Stimulated activated naive B cell treated with anti-CD40 and anti-IgM and Interleukin-4, amounts not matched to agents 10 μg/mL and 1 μg/mL and 100 μg/mL, for 72 hours (primary cell): ENCODE measurements at regions not wholly inside any gene's neighbourhood (a gene's known extent, or its start where the extent isn't known, plus 50 kb on each side); places are given as distances from the start of the nearest gene placed in this dataset.

Source experiments
- ATAC-seq, 2 donors: fragments of 150-1000 bp; cut with Tn5 transposase; replicated peaks; 2 replicates each; pipeline ENCODE4 v1.10.0; 2021; ENCODE audit warnings: moderate library complexity in 1 of 2
- DNase-seq: peaks from one replicate; pipeline ENCODE4 v3.0.0; 2021
- H3K27ac Mint-ChIP-seq: one replicate; pipeline ENCODE4 v1.8.0; 2022; ENCODE audit warnings: mild to moderate bottlenecking, mixed read lengths
- H3K27me3 Mint-ChIP-seq, 2 donors: one replicate each; pipeline ENCODE4 v1.8.0; 2022; ENCODE audit warnings: mixed read lengths in 2 of 2
- H3K36me3 Mint-ChIP-seq, 2 donors: one replicate each; pipeline ENCODE4 v1.8.0; 2022; ENCODE audit warnings: mixed read lengths in 2 of 2, mild to moderate bottlenecking in 1 of 2
- H3K4me1 Mint-ChIP-seq, 2 donors: one replicate each; pipeline ENCODE4 v1.8.0; 2022; ENCODE audit warnings: mixed read lengths in 2 of 2, mild to moderate bottlenecking in 1 of 2
- H3K4me3 Mint-ChIP-seq, 2 donors: one replicate each; pipeline ENCODE4 v1.8.0; 2022; ENCODE audit warnings: mild to moderate bottlenecking in 2 of 2, mixed read lengths in 2 of 2, moderate library complexity in 1 of 2
- H3K9me3 Mint-ChIP-seq, 2 donors: one replicate each; pipeline ENCODE4 v1.8.0; 2022; ENCODE audit warnings: mixed read lengths in 2 of 2, mild to moderate bottlenecking in 1 of 2

- DNase-seq (no peak), ATAC-seq (no peak)
- Mint-ChIP-seq H3K27ac (no peak overlapping the region), H3K4me3 (no peak overlapping the region), H3K9me3 (peaks cover 0 to 9% of the 10 kb centered on the region in 2 donors), H3K36me3 (no peaks in the 10 kb centered on the region), H3K27me3 (peaks cover 0 to 5% of the 10 kb centered on the region in 2 donors), H3K4me1 (no peaks in the 10 kb centered on the region)
These were observed 232.6 kb upstream of the IRX3 start for GRCh38 chr16:54519161-54519695.

DNA sequence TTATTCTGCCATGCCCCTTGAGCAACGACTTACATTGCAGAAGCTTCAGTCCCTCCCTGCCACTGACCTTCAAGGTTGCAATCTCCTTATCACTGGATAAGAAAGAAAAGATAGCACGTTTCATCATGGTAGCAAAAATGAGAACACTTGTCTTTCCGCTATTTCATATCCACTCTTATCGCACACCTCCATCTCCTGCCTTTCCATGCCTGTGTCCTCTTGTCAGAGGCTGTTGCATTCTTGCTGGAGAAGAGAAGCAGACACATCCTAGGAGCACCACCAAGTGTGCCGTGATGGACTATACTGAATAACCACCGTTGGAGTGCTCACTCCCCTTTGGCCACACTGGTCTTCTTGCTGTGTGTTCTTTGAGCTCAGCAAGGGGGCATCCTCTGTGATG lies 230.6 kb upstream of the IRX3 start:
- Mint-ChIP-seq H3K36me3 (no peaks in the 10 kb centered on the region), H3K27ac (no peak overlapping the region), H3K4me1 (no peaks in the 10 kb centered on the region), H3K4me3 (no peak overlapping the region), H3K27me3 (peaks cover 0 to 7% of the 10 kb centered on the region in 2 donors), H3K9me3 (peaks cover 0 to 9% of the 10 kb centered on the region in 2 donors)
- DNase-seq, result no peak
- no peak for ATAC-seq

GRCh38 chr16:54512467-54512995 lies 225.9 kb upstream of the IRX3 start:
- Mint-ChIP-seq H3K4me3 (no peak overlapping the region), H3K27me3 (peaks cover 0 to 16% of the 10 kb centered on the region in 2 donors), H3K9me3 (peaks cover 0 to 5% of the 10 kb centered on the region in 2 donors), H3K27ac (no peak overlapping the region), H3K4me1 (no peaks in the 10 kb centered on the region), H3K36me3 (no peaks in the 10 kb centered on the region)
- ATAC-seq, result no peak
- DNase-seq, result no peak

DNA sequence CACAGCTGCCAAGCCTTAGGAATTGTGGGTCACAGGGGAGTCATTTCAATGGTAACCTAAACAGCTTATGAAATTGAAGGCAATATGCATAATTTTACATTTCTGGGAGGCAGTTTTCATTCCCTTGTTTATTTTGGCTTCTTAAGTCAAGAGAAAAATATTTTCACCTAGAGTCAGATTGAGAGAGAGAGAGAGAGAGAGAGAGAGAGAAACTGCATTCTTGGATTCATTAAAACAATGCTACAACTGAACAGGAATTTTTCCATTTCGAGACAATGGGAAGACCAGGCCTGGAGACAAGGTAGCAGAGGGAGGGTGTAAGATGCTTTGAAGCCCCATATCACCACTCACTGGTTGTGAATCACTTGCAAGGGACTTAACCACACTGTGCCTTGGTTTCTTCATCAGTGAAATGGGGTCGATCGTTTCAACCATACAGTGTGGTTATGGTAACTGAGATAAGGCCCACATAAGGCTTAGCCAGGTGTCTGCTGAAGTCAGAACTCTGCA lies 224.7 kb upstream of the IRX3 start:
- ATAC-seq (no peak), DNase-seq (no peak)
- Mint-ChIP-seq H3K27me3 (peaks cover 0 to 16% of the 10 kb centered on the region in 2 donors), H3K27ac (no peak overlapping the region), H3K4me1 (no peaks in the 10 kb centered on the region), H3K4me3 (no peak overlapping the region), H3K36me3 (no peaks in the 10 kb centered on the region), H3K9me3 (peaks cover 0 to 2% of the 10 kb centered on the region in 2 donors)

GRCh38 chr16:54510685-54511221 lies 224.2 kb upstream of the IRX3 start:
- no peaks in the 10 kb centered on the region for H3K4me1 Mint-ChIP-seq
- peaks cover 0 to 16% of the 10 kb centered on the region in 2 donors for H3K27me3 Mint-ChIP-seq
- ATAC-seq (no peak), DNase-seq (no peak)
- H3K27ac Mint-ChIP-seq, result no peak overlapping the region
- no peaks in the 10 kb centered on the region for H3K36me3 Mint-ChIP-seq
- H3K9me3 Mint-ChIP-seq, result peaks cover 0 to 2% of the 10 kb centered on the region in 2 donors
- H3K4me3 Mint-ChIP-seq, result no peak overlapping the region

- H3K4me3 Mint-ChIP-seq, result no peak overlapping the region
- no peaks in the 10 kb centered on the region for H3K36me3 Mint-ChIP-seq
- peaks cover 0 to 27% of the 10 kb centered on the region in 2 donors for H3K27me3 Mint-ChIP-seq
- DNase-seq (no peak), ATAC-seq (no peak)
- H3K27ac Mint-ChIP-seq, result no peak overlapping the region
- H3K9me3 Mint-ChIP-seq, result no peaks in the 10 kb centered on the region
- no peaks in the 10 kb centered on the region for H3K4me1 Mint-ChIP-seq
These were observed 222.9 kb upstream of the IRX3 start for GRCh38 chr16:54509456-54509855.

DNA sequence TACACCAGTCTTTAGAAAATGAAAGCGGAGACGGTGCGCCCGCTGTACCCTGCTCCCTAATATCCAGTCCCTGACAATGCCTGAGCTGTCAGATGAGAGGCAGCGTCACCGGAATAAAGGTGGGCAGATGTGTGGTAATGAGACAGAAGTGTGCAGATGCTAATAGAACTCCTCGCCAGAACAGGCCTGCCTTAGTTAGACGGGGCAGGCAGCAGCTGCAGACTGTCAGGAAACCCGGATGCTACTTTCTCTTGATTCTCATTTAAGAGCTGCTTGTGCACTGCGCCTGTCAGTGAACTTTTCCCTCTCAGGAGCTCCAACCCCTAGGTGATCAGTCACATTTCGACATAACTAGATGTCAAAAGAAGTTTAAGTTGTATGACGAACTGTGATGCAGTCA lies 221.8 kb upstream of the IRX3 start:
- Mint-ChIP-seq H3K36me3 (no peaks in the 10 kb centered on the region), H3K4me3 (no peak overlapping the region), H3K9me3 (no peaks in the 10 kb centered on the region), H3K27me3 (peaks cover 0 to 27% of the 10 kb centered on the region in 2 donors), H3K27ac (no peak overlapping the region), H3K4me1 (no peaks in the 10 kb centered on the region)
- no peak for DNase-seq
- no peak for ATAC-seq

DNA sequence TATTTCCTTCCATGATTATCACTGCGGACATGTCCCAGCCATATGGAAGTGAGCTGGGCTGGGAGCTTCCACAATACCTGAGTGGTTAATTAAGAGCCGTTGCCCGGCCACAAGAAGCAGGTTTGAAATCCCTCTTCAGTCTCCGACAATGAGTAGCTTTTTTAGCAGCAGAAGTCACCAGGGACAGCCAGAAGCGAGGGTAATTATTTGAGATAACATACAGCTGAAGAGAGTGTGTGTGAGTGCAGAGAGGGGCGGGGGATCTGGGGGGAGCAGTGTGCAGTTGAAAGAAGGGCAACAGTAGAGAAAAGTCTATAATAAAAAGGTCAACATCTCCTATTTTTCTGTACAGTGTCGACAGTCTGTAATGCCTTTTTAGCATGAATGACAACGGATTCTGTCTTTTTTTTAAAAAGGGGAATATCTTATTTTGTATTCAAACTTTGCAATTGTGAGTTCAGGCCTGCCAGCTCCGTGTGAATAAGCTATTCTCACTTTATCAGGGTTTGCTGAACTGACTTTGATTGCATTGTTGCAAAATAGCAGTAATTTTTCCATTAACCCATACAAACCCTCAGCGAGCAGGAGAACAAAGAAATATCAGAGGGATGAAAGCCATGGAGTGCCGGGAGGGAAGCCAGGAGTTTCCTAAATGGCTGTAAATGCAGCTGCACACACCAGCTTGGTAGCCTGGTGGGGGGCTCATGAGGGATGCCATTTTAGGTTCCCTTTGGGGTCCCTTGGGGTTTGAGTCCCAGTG lies 220.3 kb upstream of the IRX3 start:
- no peak for DNase-seq
- no peaks in the 10 kb centered on the region for H3K36me3 Mint-ChIP-seq

DNA sequence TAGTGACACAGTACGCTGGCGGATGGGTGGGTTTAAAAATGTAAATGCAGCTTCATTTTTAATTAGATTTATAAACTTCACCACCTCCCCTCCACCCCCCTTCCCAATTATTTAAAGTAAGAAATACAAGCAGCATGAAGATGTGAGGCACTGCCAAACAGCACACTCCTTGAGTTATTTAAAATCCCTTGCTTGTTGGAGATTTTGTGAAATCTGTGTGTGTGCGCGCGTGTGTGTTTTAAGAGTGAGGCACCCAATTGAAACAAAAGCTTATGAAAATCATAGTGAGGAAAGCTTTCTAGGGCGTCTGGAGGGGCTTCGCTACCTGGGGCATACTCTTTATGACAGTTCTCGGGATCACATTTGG lies 219.6 kb upstream of the IRX3 start:
- Mint-ChIP-seq H3K4me1 (no peaks in the 10 kb centered on the region), H3K36me3 (no peaks in the 10 kb centered on the region), H3K9me3 (peaks cover 0 to 1% of the 10 kb centered on the region in 2 donors), H3K27ac (no peak overlapping the region), H3K4me3 (no peak overlapping the region), H3K27me3 (peaks cover 0 to 20% of the 10 kb centered on the region in 2 donors)
- DNase-seq, result no peak
- no peak for ATAC-seq

More for the DNA sequence above, 220.3 kb upstream of the IRX3 start:
- Mint-ChIP-seq H3K27me3 (peaks cover 0 to 20% of the 10 kb centered on the region in 2 donors), H3K4me3 (no peak overlapping the region), H3K4me1 (no peaks in the 10 kb centered on the region), H3K27ac (no peak overlapping the region), H3K9me3 (peaks cover 0 to 1% of the 10 kb centered on the region in 2 donors)
- no peak for ATAC-seq

GRCh38 chr16:54505549-54506213 lies 219.1 kb upstream of the IRX3 start:
- no peak for ATAC-seq
- no peak for DNase-seq
- no peak overlapping the region for H3K27ac Mint-ChIP-seq
- peaks cover 0 to 3% of the 10 kb centered on the region in 2 donors for H3K9me3 Mint-ChIP-seq
- H3K27me3 Mint-ChIP-seq, result peaks cover 0 to 20% of the 10 kb centered on the region in 2 donors
- H3K4me3 Mint-ChIP-seq, result no peak overlapping the region
- no peaks in the 10 kb centered on the region for H3K36me3 Mint-ChIP-seq
- no peaks in the 10 kb centered on the region for H3K4me1 Mint-ChIP-seq

- Mint-ChIP-seq H3K4me3 (no peak overlapping the region), H3K27me3 (peaks cover 0 to 18% of the 10 kb centered on the region in 2 donors), H3K27ac (no peak overlapping the region), H3K36me3 (no peaks in the 10 kb centered on the region), H3K9me3 (peaks cover 0 to 6% of the 10 kb centered on the region in 2 donors), H3K4me1 (no peaks in the 10 kb centered on the region)
- ATAC-seq (no peak), DNase-seq (no peak)
These were observed 217.8 kb upstream of the IRX3 start for GRCh38 chr16:54504372-54504771.

DNA sequence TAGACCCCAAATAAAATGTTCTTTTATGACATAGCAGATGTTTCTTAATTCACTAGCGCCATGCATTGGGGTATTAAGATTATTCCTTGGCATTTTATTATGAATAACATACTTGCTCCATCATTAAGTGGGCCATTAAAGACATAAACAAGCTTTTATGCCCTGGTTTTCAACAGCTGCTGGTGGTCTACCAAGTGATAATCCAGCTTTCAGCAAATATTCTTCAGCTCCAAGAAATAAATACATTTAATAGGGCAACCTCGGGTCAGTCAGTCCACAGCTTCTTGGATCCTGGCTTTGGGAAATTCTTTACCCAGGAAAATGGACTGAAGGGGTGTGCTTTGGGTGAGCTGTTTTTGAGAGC lies 217.3 kb upstream of the IRX3 start:
- no peaks in the 10 kb centered on the region for H3K4me1 Mint-ChIP-seq
- DNase-seq, result no peak

DNA sequence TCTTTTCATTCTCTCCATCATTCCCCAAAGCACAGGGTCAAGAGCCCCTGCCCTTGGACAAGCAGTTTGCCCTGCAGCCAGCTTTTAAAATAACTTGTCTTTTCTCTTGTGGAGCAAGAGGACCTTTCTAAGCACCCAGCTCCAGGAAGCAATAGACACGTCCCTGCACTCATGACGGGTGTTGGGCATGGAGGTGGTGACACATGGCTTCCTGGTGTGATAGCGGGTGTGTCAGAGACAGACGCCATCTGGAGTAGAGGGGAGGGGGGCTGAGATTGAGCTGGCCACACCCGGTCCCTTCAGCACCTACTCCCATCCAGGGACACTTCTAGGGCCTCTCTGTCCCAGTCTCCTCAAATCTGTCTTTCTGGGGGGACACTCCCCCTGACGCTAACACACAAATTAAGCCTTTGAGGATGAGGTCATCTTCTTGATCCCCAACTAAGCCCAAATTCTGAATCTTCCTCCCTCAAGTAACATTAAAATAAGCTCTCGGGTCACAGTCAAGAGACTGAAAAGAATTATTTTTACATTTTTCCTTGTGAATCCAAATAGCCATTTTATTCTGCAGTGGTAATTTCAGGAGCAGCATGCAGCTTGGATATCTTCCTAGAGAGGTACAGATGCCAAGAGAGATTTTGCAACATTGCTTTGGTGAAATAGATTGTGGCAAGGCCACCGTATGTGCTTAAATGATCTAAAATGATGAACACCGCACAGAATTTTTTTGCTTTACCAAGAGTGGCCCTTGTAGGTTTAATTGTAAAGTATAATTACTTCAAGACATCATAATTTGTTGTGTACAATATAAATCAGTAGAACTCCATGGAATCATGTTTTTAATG lies 216.6 kb upstream of the IRX3 start:
- Mint-ChIP-seq H3K4me1 (no peaks in the 10 kb centered on the region), H3K9me3 (peaks cover 2 to 8% of the 10 kb centered on the region in 2 donors), H3K36me3 (no peaks in the 10 kb centered on the region), H3K4me3 (no peak overlapping the region), H3K27me3 (peaks cover 0 to 11% of the 10 kb centered on the region in 2 donors), H3K27ac (no peak overlapping the region)
- DNase-seq (no peak), ATAC-seq (no peak)

More for the DNA sequence above, 217.3 kb upstream of the IRX3 start:
- Mint-ChIP-seq H3K9me3 (peaks cover 0 to 7% of the 10 kb centered on the region in 2 donors), H3K27ac (no peak overlapping the region), H3K27me3 (peaks cover 0 to 13% of the 10 kb centered on the region in 2 donors), H3K4me3 (no peak overlapping the region), H3K36me3 (no peaks in the 10 kb centered on the region)
- no peak for ATAC-seq

DNA sequence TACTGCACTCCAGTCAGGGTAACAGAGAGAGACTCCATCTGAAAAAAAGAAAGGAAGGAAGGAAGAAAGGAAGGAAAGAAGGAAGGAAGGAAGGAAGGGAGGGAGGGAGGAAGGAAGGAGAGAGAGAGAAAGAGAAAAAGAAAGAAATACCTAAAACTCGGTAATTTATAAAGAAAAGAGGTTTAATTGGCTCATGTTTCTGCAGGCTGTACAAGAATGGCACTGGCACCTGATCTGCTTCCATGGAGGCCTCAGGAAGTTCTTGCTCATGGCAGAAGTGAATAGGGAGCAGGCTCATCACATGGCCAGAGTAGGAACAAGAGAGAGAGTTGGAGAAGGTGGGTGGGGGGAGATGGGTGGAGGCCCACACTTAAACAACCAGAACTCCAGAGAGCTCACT lies 215.2 kb upstream of the IRX3 start:
- no peak for ATAC-seq
- Mint-ChIP-seq H3K4me1 (no peaks in the 10 kb centered on the region), H3K27me3 (peaks cover 0 to 11% of the 10 kb centered on the region in 2 donors), H3K4me3 (no peak overlapping the region), H3K27ac (no peak overlapping the region), H3K36me3 (no peaks in the 10 kb centered on the region), H3K9me3 (peaks cover 14 to 17% of the 10 kb centered on the region in 2 donors)
- no peak for DNase-seq
